ENCODE measurements at regions not wholly inside any gene's neighbourhood (a gene's known extent, or its start where the extent isn't known, plus 50 kb on each side); places are given as distances from the start of the nearest gene placed in this dataset.
"Not testable (repeated sequence)": the region's sequence is repeated elsewhere in the genome, so short reads cannot be mapped to it uniquely, and the experiment has no call there.

DNA sequence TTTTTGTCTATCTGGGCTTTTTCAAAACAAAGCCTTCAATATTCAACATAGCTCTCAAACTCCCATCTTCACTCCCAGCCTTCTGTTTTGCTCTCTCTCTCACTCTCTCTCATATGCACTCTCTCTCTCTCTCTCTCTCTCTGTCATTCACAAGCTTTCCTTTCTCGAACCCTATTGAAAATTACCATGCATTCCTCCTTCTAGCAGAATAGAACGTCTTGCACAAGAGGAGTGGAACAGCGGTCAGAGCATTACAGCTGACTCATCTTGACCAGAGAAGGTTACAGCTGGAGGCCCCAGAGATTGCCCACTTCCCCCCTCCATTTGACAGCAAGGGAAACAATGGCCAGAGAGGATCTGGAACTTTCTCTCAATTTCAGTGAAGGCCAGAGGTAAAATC lies 51.0 kb upstream of the LIFR start:
- DNase-seq (ENCODE audit: low spot score), result no peak

DNA sequence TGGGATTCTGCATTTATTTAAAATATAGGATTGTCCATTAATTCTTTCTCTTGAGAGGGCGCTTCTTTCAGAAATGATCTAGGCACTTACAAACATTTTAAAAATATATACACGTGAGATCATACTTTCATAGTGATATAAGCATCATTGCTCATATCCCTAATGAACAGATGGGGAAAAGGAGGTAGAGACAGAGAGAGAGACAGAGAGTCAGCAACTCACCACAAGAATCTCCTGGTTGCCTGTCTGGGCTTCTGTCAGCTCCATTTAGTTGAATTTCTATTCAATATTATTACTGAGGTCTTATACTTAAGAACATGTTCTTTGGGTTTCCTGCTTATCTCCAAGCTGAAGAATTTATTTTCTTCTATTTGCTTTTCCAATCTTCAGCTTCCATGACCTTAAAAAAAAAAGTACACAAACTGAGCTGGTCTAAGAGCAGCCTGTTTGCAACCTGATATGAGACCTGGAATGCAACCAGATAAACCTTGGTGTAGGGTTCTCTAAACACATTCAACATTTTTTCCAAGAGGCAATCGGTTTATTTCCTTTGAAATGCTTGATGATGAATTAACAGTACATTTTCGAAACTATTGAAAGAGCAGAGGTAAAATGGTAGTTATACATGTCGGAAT lies 51.6 kb upstream of the LIFR start:
- DNase-seq (ENCODE audit: low spot score), result no peak

DNA sequence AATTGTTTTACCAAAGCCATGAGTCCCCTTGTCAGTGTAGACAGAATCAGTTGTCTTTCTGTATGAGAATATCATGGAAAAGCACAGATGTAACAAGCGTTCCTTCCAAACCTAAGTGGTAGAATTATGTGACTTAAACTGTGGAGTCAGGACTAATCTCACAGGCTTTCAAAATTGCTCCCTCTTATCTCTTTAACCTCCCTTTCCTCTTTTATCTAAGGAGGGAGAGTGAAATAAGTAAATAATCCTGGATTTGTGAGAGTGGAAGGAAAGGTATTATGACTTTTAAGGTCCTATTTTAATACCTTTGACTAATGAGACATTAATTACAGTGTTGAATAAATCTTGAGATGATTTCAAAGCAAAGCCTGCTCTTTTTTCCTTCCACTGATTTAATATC lies 52.4 kb upstream of the LIFR start:
- no peak for DNase-seq (ENCODE audit: low spot score)

DNA sequence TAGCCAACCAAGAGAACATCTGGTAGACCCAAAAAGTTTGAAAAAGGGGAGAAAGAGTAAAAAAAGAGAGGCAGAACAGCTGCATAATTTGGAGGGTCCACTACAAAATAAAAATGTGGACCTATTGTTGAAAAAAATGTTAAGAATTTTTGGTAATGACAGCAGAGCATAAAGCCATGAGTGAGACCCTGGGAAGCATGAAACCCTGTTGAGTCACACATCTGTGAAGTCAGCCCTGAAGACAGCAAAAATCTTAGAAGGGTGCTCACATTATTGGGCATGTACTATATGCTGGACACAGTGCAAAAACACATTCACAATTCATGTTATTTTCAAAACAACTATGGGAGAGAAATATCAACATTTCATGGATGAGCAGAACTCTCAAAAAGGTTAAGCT lies 56.4 kb upstream of the LIFR start:
- DNase-seq (ENCODE audit: low spot score), result no peak

DNA sequence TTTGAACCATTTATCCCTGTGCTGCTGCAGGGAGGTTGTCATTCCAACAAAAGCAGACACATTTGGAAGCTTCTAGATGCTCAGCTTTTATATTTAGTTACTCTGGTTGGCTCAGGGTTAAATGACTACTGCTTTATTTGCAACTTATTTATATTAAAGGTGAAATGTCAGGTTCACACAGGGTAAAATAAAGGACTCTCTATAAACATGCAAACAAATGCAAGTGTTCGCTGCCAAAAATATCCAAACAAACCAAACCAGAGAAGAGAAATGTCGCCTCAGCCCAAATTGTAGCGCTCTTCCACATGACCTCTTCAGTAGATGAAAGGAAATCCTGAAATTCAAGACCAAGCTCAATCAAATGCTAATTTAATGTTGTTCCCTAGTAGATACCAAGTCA lies 57.0 kb upstream of the LIFR start:
- DNase-seq (ENCODE audit: low spot score), result no peak

DNA sequence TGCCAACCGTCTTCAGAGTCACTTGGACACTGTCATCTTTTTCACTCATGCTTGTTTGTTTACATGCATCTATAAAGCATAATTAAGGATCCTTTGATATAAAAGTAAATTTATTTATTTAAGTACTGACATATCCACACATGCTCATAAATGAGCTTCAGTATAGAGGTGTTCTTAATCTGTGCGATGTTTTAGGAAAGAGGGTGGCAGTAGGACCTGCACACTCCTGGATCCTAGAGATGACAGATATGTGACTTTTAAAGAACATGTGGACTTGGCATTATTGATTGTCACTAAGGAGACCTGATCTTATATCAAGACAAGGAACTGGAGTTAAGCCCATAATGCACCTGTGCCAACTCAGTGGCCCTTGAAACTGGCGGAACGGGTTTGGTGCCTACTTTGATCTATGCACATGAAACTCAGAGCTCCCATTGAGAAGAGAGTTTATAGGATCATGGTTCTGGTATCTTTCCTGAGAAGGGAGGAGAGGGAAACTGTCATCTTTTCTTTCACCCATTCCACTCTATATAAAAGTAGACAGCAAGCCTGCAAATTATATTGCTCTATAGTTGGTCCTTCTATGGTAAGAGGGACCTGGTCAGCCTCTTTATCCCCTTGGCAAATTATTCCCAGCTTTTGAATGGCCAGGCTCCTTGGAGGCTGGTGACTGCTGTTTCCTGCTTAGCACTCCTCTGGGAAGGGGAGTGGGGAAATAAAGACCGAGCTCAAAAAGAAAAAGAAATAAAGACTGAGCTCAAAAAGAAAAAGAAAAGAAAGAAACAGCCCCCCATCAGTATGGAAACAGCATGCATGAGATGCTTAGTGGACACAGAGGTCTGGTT lies 57.8 kb upstream of the LIFR start:
- no peak for DNase-seq (ENCODE audit: low spot score)

DNA sequence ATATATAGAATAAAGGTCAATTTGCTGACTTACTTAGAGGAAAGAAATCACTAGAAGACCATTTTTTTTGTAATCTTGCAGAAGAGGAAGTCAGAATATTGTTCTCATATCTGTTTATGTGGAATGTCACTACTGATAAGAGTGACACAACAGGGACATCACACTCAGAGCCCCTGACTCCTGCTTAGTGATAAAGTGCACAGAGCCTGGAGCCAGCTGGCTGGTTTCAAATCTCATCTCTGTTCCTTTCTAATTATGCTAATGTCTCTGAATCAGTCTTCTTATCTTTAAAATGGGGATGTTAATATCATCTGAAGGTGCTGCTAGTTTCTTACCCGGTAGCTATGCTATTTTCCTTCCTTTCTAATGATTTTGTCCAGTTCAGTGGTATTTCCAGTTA lies 58.6 kb upstream of the LIFR start:
- no peak for DNase-seq (ENCODE audit: low spot score)

DNA sequence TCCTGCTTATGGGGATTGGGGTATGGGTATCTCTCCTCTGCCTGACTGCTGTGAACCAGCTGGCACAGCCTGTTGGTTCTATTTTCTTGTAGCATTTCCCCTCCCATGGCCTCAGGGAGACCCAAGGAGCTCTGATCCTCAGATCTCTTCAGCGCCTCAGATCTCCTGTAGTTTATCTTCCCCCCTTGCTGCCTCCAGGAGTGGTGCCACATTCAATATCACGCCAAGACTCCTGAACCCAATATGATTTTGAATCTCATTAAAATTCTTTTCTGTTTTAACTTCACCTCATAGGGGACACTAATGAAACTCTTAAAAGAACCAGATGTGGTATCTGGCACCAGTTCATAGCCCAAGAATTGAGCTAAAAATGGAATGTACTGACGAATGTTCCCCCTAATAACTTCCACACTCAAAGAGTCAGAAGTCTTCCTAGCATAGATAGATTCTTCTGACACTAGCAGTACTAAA lies 59.6 kb upstream of the LIFR start:
- no peak for DNase-seq (ENCODE audit: low spot score)

DNA sequence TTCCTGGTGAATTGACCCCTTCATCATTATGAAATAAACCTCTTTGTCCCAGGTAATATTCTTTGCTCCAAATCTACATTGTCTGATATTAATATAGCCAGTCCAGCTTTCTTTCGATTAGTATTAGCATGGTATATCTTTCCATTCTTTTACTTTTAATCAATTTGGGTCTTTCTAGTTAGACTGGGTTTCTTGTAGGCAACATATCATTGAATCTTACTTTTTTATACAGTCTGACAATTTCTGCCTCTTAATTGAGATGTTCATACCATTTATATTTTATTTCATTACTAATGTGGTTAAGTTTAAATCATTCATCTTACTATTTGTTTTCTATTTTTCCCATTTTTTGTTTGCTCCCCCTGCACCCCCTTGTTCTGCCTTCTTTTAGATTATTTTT lies 61.7 kb upstream of the LIFR start:
- DNase-seq (ENCODE audit: low spot score), result no peak

DNA sequence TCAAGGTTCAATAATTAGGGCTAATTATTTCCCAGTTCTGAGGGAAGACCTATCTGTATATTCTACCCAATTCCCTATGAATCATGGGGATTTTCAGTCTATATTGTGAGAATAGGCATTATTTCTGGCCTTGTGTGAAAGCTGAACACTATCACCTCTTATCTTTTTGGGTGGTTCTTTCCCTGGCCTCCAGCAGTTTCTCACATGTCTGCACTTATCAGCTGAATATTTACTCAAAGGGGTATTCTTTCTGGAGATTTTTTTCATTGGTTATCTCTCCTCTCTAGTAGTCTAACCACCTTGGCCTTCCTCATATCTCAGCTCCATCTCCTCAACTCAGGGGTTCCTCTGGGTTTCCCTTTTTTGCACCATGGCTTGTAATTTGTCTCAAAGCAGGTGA lies 64.9 kb upstream of the LIFR start:
- DNase-seq (ENCODE audit: low spot score), result no peak

DNA sequence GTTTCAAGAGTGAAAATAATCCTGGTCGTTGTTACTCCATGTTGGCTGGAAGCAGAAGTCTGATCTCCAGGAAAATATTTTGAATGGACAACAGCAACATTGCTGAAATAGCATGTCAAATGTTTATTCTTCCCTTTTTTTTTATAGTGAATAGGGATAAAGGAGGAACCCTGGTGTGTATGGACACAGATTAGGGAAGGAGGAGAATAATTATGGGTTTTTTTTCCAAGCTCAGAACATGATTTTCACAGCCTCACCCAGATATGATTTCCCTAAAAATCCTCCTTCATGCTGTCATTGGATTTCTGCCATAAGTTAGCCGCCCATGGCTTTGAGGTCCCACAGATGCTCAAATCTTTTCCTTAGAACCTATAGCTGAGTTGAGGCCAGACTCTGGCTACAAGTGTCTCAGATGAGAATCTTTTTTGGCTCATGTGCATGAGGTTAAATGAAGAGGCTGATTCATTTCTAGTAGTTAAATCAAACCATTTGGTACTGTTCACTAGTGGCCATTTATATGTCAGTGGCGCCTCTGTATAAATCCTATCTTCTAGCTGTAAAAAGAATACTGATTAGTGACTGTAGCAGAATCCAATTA lies 65.5 kb upstream of the LIFR start:
- DNase-seq (ENCODE audit: low spot score), result no peak

DNA sequence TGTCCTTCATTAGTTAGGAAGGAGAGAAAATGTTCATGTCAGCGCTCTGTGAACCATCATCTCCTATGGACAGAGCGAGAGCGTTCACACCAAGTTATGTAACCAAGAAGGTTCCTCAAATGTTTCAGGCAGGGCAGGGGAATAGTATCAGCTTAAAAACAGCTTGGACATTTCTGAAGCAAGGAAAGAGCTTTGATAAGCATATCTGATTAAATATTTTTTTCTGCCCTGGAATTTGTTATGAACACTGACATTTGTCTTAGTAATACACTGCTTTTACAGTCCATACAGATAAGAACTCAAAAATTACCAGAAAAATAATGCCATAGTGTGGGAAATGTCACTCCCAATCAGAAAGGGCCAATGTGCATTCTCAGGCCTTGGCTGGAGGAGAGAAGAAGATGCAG lies 66.3 kb upstream of the LIFR start:
- DNase-seq (ENCODE audit: low spot score), result no peak

DNA sequence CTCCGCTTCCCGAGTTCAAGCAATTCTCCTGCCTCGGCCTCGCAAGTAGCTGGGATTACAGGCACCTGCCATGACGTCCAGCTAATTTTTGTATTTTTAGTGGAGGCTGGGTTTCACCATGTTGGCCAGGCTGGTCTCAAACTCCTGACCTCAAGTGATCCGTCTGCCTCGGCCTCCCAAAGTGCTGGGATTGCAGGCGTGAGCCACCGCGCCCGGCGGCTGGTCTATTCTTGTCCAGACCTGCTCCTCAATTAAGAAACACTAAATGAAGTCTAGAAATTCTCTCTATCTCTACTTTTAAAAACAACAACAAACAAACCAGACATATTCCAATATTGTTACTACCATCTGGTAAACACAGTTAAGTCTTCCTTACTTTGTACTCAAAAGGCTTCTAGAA lies 68.1 kb upstream of the LIFR start:
- DNase-seq (ENCODE audit: low spot score), result not testable (repeated sequence)

DNA sequence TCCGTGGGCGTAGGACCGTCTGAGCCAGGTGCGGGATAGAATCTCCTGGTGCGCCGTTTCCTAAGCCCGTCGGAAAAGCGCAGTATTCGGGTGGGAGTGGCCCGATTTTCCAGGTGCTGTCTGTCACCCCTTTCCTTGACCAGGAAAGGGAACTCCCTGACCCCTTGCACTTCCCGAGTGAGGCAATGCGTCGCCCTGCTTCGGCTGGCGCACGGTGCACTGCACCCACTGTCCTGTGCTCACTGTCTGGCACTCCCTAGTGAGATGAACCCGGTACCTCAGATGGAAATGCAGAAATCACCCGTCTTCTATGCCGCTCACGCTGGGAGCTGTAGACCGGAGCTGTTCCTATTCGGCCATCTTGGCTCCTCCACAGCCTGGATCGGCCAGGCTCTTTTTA lies 74.9 kb upstream of the LIFR start:
- not testable (repeated sequence) for DNase-seq (ENCODE audit: low spot score)

DNA sequence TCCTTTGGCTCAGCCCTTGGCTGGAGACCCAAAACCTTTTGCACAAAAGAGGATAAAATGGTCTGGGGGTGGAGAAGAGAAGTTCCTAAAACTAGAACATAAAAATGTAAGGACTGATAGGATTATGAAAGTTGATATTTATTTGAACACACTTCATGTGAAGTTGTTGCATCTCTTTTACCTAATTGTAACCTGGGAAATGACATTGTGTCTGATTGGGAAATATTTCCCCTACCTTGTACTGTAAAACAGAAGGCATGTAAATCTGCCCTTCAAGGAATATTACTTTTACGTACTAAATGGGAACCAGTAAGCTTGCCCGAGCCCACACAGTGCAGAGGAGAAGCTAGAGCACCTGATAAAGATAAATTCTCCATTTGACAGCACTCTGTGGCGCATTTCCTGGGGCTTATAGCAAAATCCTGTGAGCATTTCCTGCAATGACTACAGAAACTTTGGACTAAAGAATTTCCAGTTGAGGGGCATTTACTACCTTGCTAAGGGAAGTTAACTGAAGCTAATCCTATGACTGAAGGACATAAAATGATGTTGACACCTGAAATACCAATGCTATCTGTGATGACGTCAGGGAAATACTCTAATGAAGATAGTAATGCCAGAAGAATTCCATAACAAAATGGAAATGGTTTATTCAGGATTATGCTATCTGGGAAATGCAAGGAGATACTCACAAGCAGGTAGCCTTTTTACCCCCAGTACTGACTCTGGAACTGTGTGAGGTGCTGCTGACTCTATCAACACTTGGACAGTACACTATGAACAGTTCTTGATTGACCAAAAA lies 78.3 kb upstream of the LIFR start:
- DNase-seq (ENCODE audit: low spot score), result no peak

DNA sequence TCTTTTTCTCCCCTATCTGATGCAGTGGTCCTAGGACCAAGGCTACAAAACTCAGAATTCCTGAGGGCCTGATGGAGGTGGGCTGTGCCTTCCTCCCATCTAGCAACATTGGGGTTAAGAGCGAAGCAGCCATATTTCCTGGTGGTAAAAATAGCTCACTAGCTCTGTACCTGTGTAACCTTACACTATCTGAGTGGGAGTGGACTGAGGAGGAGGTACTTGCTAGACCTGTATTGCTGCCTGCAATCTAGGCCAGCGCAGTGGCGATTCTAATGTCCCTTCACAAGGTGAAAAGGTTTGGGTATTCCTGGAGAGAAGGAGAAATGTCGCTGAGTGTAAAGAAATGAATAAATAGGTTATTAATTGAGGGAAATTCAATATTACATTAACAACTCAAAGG lies 80.2 kb upstream of the LIFR start:
- DNase-seq (ENCODE audit: low spot score), result no peak

DNA sequence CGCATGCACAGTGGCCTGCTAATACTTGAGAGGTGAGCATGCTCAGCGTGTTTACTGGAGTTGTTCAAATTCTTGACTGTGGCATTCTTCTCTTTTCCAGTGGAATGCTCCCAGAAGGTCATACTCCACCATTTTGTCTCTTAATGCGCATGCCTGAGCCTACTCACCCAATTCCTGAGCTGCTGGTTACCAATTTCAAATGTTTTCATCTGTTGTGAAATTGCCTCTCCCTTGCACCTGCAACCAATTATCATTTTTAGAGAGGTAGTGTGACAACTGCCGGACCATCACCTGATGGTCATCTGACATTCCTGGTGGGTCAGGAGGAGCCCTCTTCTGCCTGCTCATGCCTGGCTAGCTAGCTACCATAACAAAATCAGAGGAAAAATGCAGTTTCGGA lies 82.2 kb upstream of the LIFR start:
- no peak for DNase-seq (ENCODE audit: low spot score)

DNA sequence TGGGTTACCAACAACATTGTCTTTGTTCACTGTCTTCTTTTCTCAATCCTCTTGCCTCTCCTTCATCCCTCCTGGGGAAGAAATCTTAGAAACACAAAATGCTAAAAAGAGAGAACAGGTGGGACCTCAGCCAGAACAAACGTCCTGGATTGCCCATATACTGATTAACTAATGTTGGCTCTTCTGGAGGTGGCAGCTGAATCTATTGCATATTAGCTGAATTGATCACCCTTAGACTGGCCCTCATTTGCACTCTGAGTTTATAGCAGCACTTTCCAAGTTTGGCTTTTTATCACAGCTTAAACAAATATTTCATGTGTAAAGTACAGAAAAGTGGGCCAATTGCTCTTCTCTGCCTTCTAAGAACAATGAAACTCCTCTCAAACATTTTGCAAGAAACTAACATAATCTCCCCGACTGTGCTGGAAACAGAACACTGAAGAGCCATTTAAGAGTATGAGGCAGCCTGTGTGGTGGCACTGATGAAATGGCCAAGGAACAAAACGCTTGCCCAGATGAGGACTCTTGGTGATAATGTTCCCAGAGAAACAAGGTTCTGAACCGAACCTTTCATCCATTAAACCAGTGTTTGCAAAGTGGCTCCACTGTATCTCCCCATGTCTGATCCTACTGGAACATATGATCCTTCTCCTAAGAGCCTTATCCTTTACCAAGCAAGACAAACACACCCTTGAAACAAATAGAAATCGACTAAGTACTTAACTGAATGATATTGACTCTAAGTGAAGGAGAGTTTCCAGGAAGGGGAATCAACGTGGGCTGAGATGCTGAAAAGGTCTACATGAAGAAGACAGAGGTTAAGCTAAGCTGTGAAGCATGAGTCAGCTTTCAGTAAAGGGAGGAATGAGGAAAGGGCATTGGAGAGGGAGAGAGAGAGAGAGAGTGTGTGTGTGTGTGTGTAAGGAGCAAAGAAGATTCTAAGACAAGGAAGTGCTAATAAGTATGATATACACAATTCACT lies 83.2 kb upstream of the LIFR start:
- no peak for DNase-seq (ENCODE audit: low spot score)

DNA sequence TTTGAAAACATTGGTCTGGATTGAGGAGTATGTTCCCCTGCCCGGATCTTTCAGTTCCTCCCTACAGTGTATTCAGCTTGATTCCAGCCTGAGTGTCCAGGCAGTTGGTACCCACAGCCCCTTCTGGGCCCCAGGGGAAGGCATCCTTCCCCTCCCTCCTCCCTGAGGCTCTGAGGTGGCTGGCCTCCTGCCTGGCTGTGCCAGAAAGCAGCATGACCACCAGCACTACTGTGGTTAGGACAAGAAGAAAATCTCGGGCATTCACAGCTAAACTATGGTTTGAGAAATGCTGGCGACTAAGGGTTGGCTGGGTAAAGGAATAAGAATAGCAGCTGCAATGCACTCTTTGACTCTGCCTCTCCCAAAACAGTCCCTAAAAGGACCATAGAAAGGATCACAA lies 84.6 kb upstream of the LIFR start:
- DNase-seq (ENCODE audit: low spot score), result no peak

DNA sequence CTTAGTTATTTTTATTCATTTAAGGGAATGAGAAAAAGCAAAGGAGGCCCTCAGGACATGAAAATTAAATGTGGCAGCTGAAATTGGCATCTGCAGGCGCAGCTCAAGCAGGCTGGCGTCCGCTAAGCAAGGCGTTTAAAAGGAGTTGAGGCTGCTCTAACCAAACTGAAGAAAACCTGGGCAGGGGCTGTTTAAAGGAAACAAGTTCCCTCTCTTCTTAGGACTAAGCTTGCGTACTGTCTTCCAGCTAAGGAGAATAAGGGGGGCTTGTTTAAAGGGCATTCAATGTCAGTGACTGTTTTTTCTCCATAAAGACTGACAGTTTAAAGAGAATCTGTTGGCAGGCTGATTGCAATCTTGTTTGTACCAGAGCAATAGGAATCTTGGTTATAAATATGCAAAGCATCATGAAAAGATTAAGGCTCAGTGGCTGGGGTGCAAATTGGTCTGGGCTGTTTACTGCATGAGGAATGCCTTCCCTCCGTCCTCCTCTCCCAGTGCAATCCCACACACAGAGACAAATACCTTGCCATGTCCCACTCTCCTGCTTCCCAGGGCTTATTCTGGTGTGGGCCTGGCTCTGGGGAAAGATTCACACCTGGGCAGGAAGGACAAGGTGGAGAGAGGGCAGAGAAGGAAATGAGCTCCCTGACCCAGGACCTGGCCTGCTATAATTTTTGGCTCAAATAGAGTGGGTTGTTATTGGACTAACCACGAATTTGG lies 85.9 kb upstream of the LIFR start:
- no peak for DNase-seq (ENCODE audit: low spot score)

DNA sequence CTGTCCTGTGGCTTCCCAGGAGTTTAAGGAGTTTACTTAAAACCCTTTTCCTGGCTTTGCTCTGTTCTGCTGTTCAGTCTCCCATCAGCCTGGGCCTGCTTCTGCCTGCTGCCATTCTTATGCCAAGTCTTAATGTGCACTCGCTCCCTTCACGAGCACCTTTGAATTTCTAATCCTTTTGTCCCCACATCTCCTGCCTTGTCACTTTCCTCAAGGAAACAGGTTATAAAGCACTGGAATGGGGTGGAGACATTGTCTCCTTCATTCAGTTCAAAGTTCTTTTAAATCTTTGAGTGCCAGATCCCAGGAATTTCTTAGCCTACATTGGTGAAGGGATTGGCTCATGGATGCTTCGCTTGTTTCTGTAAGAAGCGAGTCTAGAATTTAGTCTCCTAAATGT lies 87.2 kb upstream of the LIFR start:
- no peak for DNase-seq (ENCODE audit: low spot score)

Measured in HuH-7.5 (cell line).